DOHH2 (cell line): ENCODE measurements at regions not wholly inside any gene's neighbourhood (a gene's known extent, or its start where the extent isn't known, plus 50 kb on each side); places are given as distances from the start of the nearest gene placed in this dataset.

Source experiments
- H3F3A ChIP-seq: fragments of 200-600 bp; sonication (generic), shearing (Covaris generic); 2 replicates; pipeline ENCODE4 v1.6.0; 2016; ENCODE audit warnings: antibody characterized with exemption, mild to moderate bottlenecking; ENCODE audit not compliant: control insufficient read depth, insufficient read depth
- H3K27ac ChIP-seq: fragments of 200-600 bp; sonication (generic); 2 replicates; pipeline ENCODE4 v1.5.1; 2014; ENCODE audit warnings: low read depth, mild to moderate bottlenecking, low read length, moderate library complexity
- H3K27me3 ChIP-seq: fragments of 200-600 bp; sonication (generic); 2 replicates; pipeline ENCODE4 v1.6.1; 2014; ENCODE audit warnings: mild to moderate bottlenecking, low read length, mixed read lengths; ENCODE audit not compliant: control insufficient read depth
- H3K36me3 ChIP-seq: fragments of 200-600 bp; sonication (generic); 2 replicates; pipeline ENCODE4 v1.6.1; 2014; ENCODE audit warnings: mild to moderate bottlenecking, low read length, moderate library complexity, mixed read lengths; ENCODE audit not compliant: control insufficient read depth
- H3K4me1 ChIP-seq: fragments of 200-600 bp; sonication (generic); 2 replicates; pipeline ENCODE4 v1.6.1; 2014; ENCODE audit warnings: mild to moderate bottlenecking, low read length, mixed read lengths; ENCODE audit not compliant: control insufficient read depth
- H3K4me2 ChIP-seq: fragments of 200-600 bp; sonication (generic); 2 replicates; pipeline ENCODE4 v1.6.0; 2014; ENCODE audit warnings: mild to moderate bottlenecking, low read length, moderate library complexity
- H3K4me3 ChIP-seq: fragments of 200-600 bp; sonication (generic); 2 replicates; pipeline ENCODE4 v1.5.1; 2014; ENCODE audit warnings: mild to moderate bottlenecking, low read length, mixed read lengths
- H3K79me2 ChIP-seq: fragments of 200-600 bp; sonication (generic); 2 replicates; pipeline ENCODE4 v1.6.1; 2014; ENCODE audit warnings: mild to moderate bottlenecking, low read length, mixed read lengths; ENCODE audit not compliant: control insufficient read depth
- H3K9me2 ChIP-seq: fragments of 200-600 bp; sonication (generic); replicated peaks from 2 replicates; pipeline ENCODE4 v1.6.1; 2014; ENCODE audit warnings: mild to moderate bottlenecking, low read length, mixed read lengths; ENCODE audit not compliant: control insufficient read depth
- H3K9me3 ChIP-seq: fragments of 200-600 bp; sonication (generic); 2 replicates; pipeline ENCODE4 v1.6.1; 2014; ENCODE audit warnings: antibody characterized with exemption, low read length, mixed read lengths; ENCODE audit not compliant: control insufficient read depth, insufficient read depth
- H4K20me1 ChIP-seq: fragments of 200-600 bp; sonication (generic); 2 replicates; pipeline ENCODE4 v1.6.0; 2014; ENCODE audit warnings: low read depth, mild to moderate bottlenecking, antibody characterized with exemption, low read length, moderate library complexity; ENCODE audit not compliant: control insufficient read depth, insufficient read depth
- CTCF ChIP-seq: fragments of 200-600 bp; sonication (generic); IDR thresholded peaks from one replicate; pipeline ENCODE4 v1.5.1; 2014; ENCODE audit warnings: antibody characterized with exemption, mild to moderate bottlenecking, low read depth, low read length; ENCODE audit not compliant: poor library complexity, severe bottlenecking
- EZH2phosphoT487 ChIP-seq: fragments of 200-600 bp; sonication (generic); IDR thresholded peaks from 2 replicates; pipeline ENCODE4 v1.6.1; 2017; ENCODE audit warnings: borderline replicate concordance, mild to moderate bottlenecking, antibody characterized with exemption, low read length, moderate library complexity, mixed read lengths

GRCh38 chr17:12512694-12513355 is 152.9 kb upstream of the MYOCD start:
- no peaks in the 10 kb centered on the region for H3K9me2 ChIP-seq
- H3K4me1 ChIP-seq, result no peaks in the 10 kb centered on the region
- H3K9me3 ChIP-seq, result no peaks in the 10 kb centered on the region
- H3K27ac ChIP-seq, result no peak overlapping the region
- H3K4me3 ChIP-seq, result no peak overlapping the region
- H3K4me2 ChIP-seq, result no peak overlapping the region
- H3F3A ChIP-seq, result no peaks in the 10 kb centered on the region
- TF ChIP-seq CTCF (no peak), EZH2phosphoT487 (no peak)
- no peaks in the 10 kb centered on the region for H3K36me3 ChIP-seq
- no peaks in the 10 kb centered on the region for H3K79me2 ChIP-seq
- H3K27me3 ChIP-seq, result no peaks in the 10 kb centered on the region
- H4K20me1 ChIP-seq, result no peaks in the 10 kb centered on the region

- no peaks in the 10 kb centered on the region for H3F3A ChIP-seq
- H3K9me3 ChIP-seq, result no peaks in the 10 kb centered on the region
- TF ChIP-seq CTCF, result no peak
- no peak for TF ChIP-seq EZH2phosphoT487
- H3K27ac ChIP-seq, result no peak overlapping the region
- H3K36me3 ChIP-seq, result no peaks in the 10 kb centered on the region
- no peak overlapping the region for H3K4me3 ChIP-seq
- H3K79me2 ChIP-seq, result no peaks in the 10 kb centered on the region
- no peaks in the 10 kb centered on the region for H3K4me1 ChIP-seq
- no peak overlapping the region for H3K4me2 ChIP-seq
- H4K20me1 ChIP-seq, result no peaks in the 10 kb centered on the region
- no peaks in the 10 kb centered on the region for H3K27me3 ChIP-seq
- H3K9me2 ChIP-seq, result no peaks in the 10 kb centered on the region
Observed at GRCh38 chr17:12514596-12514995, 151.1 kb upstream of the MYOCD start.

GRCh38 chr17:12519956-12520594 is 145.6 kb upstream of the MYOCD start:
- no peaks in the 10 kb centered on the region for H3K9me3 ChIP-seq
- no peak overlapping the region for H3K4me2 ChIP-seq
- no peaks in the 10 kb centered on the region for H3F3A ChIP-seq
- no peaks in the 10 kb centered on the region for H3K9me2 ChIP-seq
- no peaks in the 10 kb centered on the region for H3K36me3 ChIP-seq
- H4K20me1 ChIP-seq, result no peaks in the 10 kb centered on the region
- no peaks in the 10 kb centered on the region for H3K27me3 ChIP-seq
- no peak overlapping the region for H3K27ac ChIP-seq
- no peaks in the 10 kb centered on the region for H3K4me1 ChIP-seq
- no peak overlapping the region for H3K4me3 ChIP-seq
- no peak for TF ChIP-seq EZH2phosphoT487
- TF ChIP-seq CTCF, result no peak
- H3K79me2 ChIP-seq, result no peaks in the 10 kb centered on the region
